ENCODE measurements at regions not wholly inside any gene's neighbourhood (a gene's known extent, or its start where the extent isn't known, plus 50 kb on each side); places are given as distances from the start of the nearest gene placed in this dataset.

DNA sequence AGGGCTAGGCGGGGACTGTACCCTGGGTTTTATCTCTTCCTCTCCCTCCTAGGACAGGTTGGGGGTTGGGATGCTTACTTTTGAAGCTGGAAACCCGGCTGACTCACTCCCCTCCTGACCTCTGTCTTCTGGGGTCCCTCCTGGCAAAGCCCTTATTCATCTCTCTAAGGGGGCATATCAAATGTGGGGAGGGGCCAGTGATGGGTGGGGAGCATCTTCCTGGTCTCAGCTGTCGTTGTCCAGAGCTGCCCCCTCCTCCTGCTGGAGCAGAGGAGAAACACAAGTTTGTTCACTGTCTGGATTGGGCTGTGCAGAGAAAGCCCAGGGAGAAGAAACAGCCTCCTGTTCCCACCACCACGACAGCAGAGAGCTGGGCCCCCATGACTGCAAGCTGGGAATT, 85.8 kb downstream of the TNFAIP2 start:
- no peaks in the 10 kb centered on the region for H3K4me1 Mint-ChIP-seq
- peaks cover 2% of the 10 kb centered on the region for H3K9me3 Mint-ChIP-seq (ENCODE audit: low read depth)
- DNase-seq, result no peak
- no peak overlapping the region for H3K4me3 Mint-ChIP-seq
- ChIA-PET POLR2A (no interaction called here), CTCF (no interaction called here)
- intact Hi-C loops (cut with DNase I, micrococcal nuclease), result no loop called here
- H3K27me3 Mint-ChIP-seq, result peaks cover 34% of the 10 kb centered on the region
- H3K27ac Mint-ChIP-seq, result no peak overlapping the region
- no peak for ATAC-seq
- no peaks in the 10 kb centered on the region for H3K36me3 Mint-ChIP-seq (ENCODE audit: low read depth)

DNA sequence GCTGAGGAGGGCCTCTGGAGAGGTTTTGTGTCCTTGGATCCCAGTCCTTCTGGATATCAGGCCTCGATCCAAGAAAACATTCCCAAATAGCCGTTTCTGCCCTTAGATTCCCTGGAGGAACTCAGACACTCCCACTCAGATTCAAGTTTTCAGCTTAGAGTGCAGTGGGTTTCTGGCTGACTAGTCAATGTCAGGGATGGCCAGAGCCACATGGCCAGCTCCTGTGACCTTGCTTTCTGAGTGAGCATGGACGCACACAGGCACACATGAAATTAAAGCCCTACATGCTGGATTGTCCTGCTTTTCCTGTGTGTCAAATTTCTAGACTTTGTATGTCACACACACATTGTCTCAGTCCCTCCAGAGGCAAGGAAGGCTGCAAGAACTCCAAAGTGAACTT, 86.2 kb downstream of the TNFAIP2 start:
- no peak overlapping the region for H3K27ac Mint-ChIP-seq
- no peak overlapping the region for H3K4me3 Mint-ChIP-seq
- DNase-seq, result no peak
- no peaks in the 10 kb centered on the region for H3K4me1 Mint-ChIP-seq
- intact Hi-C loops (cut with DNase I, micrococcal nuclease), result no loop called here
- ATAC-seq, result no peak
- CTCF ChIA-PET, result no interaction called here
- no peaks in the 10 kb centered on the region for H3K36me3 Mint-ChIP-seq (ENCODE audit: low read depth)
- POLR2A ChIA-PET, result no interaction called here
- peaks cover 34% of the 10 kb centered on the region for H3K27me3 Mint-ChIP-seq
- no peaks in the 10 kb centered on the region for H3K9me3 Mint-ChIP-seq (ENCODE audit: low read depth)

DNA sequence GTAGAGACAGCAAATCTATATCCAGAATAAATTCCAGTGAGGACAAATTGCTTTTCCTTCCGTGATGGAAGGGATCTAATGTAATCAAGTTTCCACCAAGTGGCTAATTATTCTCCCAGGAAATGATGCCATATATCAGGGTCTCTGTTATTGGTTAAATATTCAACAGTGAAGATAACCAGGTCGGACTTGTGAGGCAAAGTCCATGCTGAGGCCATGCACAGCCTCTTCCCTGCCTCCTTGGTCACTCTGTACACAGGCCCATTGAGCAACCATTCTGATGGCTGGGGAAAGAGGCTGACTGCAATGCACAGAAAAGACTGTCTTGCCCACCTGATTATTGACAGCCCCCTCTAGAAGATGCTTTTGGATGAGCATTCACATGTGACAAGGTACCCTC, 90.1 kb downstream of the TNFAIP2 start:
- no peak overlapping the region for H3K27ac Mint-ChIP-seq
- intact Hi-C loops (cut with DNase I, micrococcal nuclease), result no loop called here
- no peak overlapping the region for H3K4me3 Mint-ChIP-seq
- ChIA-PET POLR2A (no interaction called here), CTCF (no interaction called here)
- H3K27me3 Mint-ChIP-seq, result peaks cover 29% of the 10 kb centered on the region
- no peak for ATAC-seq
- DNase-seq, result no peak
- H3K9me3 Mint-ChIP-seq (ENCODE audit: low read depth), result no peaks in the 10 kb centered on the region
- H3K36me3 Mint-ChIP-seq (ENCODE audit: low read depth), result no peaks in the 10 kb centered on the region
- H3K4me1 Mint-ChIP-seq, result no peaks in the 10 kb centered on the region

DNA sequence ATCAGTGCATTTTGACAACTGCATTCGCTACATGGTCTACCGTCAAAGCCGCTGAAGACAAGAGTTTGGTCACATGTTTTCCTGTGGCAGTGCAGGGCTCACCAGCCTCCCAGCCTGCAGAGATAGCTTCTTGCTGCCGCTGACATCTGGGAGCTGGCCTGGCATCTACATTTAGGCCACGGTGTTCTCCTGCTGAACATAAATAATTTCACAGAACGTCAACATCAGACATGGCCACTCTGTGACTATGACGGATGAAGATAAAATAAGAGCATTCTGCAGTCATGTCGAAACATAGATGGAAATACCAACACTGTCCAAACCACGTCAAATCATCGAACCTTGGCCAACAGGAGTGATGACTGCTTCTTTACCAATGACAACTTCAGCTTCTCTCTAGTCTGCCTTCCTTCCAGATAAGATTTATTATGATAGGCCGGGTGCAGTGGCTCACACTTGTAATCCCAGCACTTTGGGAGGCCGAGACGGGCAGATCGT, 91.2 kb downstream of the TNFAIP2 start:
- intact Hi-C loops (cut with DNase I, micrococcal nuclease), result no loop called here
- ChIA-PET POLR2A (no interaction called here), CTCF (no interaction called here)
- no peak overlapping the region for H3K4me3 Mint-ChIP-seq
- H3K9me3 Mint-ChIP-seq (ENCODE audit: low read depth), result no peaks in the 10 kb centered on the region
- no peaks in the 10 kb centered on the region for H3K4me1 Mint-ChIP-seq
- peaks cover 24% of the 10 kb centered on the region for H3K27me3 Mint-ChIP-seq
- DNase-seq (no peak), ATAC-seq (no peak)
- no peak overlapping the region for H3K27ac Mint-ChIP-seq
- no peaks in the 10 kb centered on the region for H3K36me3 Mint-ChIP-seq (ENCODE audit: low read depth)

DNA sequence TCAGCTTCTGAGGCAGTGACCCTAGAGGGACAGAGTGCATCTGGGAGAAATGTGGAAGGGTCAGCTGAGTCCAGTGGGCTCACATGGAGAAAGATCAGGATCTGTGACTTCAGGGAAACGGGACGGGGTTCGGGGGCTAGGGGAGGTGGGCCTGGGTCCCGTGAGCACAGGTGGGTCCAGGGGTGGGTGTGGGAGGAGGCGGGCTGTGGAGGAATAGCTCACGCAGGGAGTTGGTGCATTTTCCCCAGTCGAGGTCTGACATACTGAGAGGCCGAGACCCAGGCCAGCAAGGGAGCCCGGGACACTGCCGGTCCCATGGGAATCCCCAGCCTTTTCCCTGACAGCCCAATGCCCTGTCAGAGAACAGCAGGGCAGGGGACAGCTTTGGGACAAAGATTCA, 93.1 kb downstream of the TNFAIP2 start:
- ATAC-seq, result no peak
- POLR2A ChIA-PET, result no interaction called here

DNA sequence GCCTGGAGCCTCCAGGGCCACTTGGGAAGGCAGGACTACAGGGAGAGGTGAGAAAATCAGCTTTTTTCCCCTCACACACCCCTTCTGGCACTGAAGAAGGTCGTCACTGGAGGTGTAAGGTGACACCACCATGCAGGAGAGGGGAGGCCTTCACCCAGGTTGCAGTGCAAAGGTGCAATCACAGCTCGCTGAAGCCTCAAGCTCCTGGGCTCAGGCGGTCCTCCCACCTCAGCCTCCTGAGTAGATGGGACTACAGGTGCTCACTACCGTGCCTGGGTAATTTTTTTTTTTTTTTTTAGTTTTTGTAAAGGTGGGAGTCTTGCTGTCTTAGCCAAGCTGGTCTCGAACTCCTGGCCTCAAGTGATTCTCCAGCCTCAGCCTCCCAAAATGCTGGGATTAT, 93.6 kb downstream of the TNFAIP2 start:
- POLR2A ChIA-PET, result no interaction called here
- Mint-ChIP-seq H3K4me3 (no peak overlapping the region), H3K36me3 (ENCODE audit: low read depth) (no peaks in the 10 kb centered on the region), H3K27ac (no peak overlapping the region), H3K9me3 (ENCODE audit: low read depth) (no peaks in the 10 kb centered on the region), H3K4me1 (no peaks in the 10 kb centered on the region), H3K27me3 (peaks cover 25% of the 10 kb centered on the region)
- CTCF ChIA-PET, result no interaction called here
- DNase-seq, result no peak
- intact Hi-C loops (cut with DNase I, micrococcal nuclease), result no loop called here
- no peak for ATAC-seq

More for the DNA sequence above, 93.1 kb downstream of the TNFAIP2 start:
- intact Hi-C loops (cut with DNase I, micrococcal nuclease), result no loop called here
- H3K27me3 Mint-ChIP-seq, result peaks cover 23% of the 10 kb centered on the region
- CTCF ChIA-PET, result interaction anchor here (0.6 kb wide), 1 partner anchor 192 kb away, joined by 4 read pairs; no protein-coding TSS in a partner anchor
- DNase-seq, result no peak
- no peaks in the 10 kb centered on the region for H3K36me3 Mint-ChIP-seq (ENCODE audit: low read depth)
- H3K4me3 Mint-ChIP-seq, result no peak overlapping the region
- no peaks in the 10 kb centered on the region for H3K9me3 Mint-ChIP-seq (ENCODE audit: low read depth)
- H3K27ac Mint-ChIP-seq, result no peak overlapping the region
- H3K4me1 Mint-ChIP-seq, result no peaks in the 10 kb centered on the region

DNA sequence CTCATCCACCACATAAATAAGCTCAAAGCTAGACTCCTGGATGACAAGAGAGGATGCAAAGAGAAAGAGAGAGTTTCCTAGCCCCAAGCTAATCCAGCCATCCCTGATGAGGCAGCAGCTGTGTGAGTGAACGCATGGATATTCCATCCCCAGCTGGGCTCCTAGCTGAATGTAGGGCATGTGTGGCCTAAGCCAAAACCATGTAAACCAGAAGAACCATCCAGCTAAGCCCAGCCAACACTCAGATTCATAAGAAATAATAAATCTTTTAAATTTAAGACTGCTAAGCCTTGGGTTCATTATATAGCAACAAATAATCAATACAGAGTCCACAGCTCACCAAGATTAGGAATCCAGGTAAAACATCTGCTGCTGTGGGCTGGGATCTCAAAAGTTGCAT, 94.3 kb downstream of the TNFAIP2 start:
- intact Hi-C loops (cut with DNase I, micrococcal nuclease), result no loop called here
- Mint-ChIP-seq H3K27ac (no peak overlapping the region), H3K4me1 (no peaks in the 10 kb centered on the region), H3K4me3 (no peak overlapping the region), H3K27me3 (peaks cover 23% of the 10 kb centered on the region), H3K9me3 (ENCODE audit: low read depth) (no peaks in the 10 kb centered on the region), H3K36me3 (ENCODE audit: low read depth) (no peaks in the 10 kb centered on the region)
- ChIA-PET POLR2A (no interaction called here), CTCF (interaction anchor here (0.5 to 0.6 kb wide), 3 partner anchors 16 to 571 kb away, joined by 3 read pairs; no protein-coding TSS in a partner anchor)
- no peak for DNase-seq
- no peak for ATAC-seq

GRCh38 chr14:103220134-103220981, 97.1 kb downstream of the TNFAIP2 start:
- Mint-ChIP-seq H3K36me3 (ENCODE audit: low read depth) (no peaks in the 10 kb centered on the region), H3K4me1 (no peaks in the 10 kb centered on the region), H3K9me3 (ENCODE audit: low read depth) (no peaks in the 10 kb centered on the region), H3K4me3 (no peak overlapping the region), H3K27me3 (peaks cover 23% of the 10 kb centered on the region), H3K27ac (no peak overlapping the region)
- intact Hi-C loops (cut with DNase I, micrococcal nuclease), result no loop called here
- ChIA-PET CTCF (interaction anchor here (0.6 kb wide), 1 partner anchor 37 kb away, joined by 3 read pairs; no protein-coding TSS in a partner anchor), POLR2A (no interaction called here)
- DNase-seq (no peak), ATAC-seq (no peak)

- ATAC-seq (no peak), DNase-seq (no peak)
- intact Hi-C loops (cut with DNase I, micrococcal nuclease), result no loop called here
- H3K9me3 Mint-ChIP-seq (ENCODE audit: low read depth), result no peaks in the 10 kb centered on the region
- no peaks in the 10 kb centered on the region for H3K4me1 Mint-ChIP-seq
- H3K4me3 Mint-ChIP-seq, result no peak overlapping the region
- H3K27ac Mint-ChIP-seq, result no peak overlapping the region
- ChIA-PET CTCF (interaction anchor here (0.6 kb wide), 1 partner anchor 36 kb away, joined by 3 read pairs; no protein-coding TSS in a partner anchor), POLR2A (no interaction called here)
- peaks cover 23% of the 10 kb centered on the region for H3K27me3 Mint-ChIP-seq
- no peaks in the 10 kb centered on the region for H3K36me3 Mint-ChIP-seq (ENCODE audit: low read depth)
Observed at GRCh38 chr14:103220982-103221641, 97.9 kb downstream of the TNFAIP2 start.

- H3K9me3 Mint-ChIP-seq (ENCODE audit: low read depth), result no peaks in the 10 kb centered on the region
- no peak overlapping the region for H3K4me3 Mint-ChIP-seq
- no peaks in the 10 kb centered on the region for H3K36me3 Mint-ChIP-seq (ENCODE audit: low read depth)
- ChIA-PET POLR2A (no interaction called here), CTCF (no interaction called here)
- DNase-seq (no peak), ATAC-seq (no peak)
- H3K4me1 Mint-ChIP-seq, result no peaks in the 10 kb centered on the region
- H3K27me3 Mint-ChIP-seq, result peaks cover 21% of the 10 kb centered on the region
- intact Hi-C loops (cut with DNase I, micrococcal nuclease), result no loop called here
- H3K27ac Mint-ChIP-seq, result no peak overlapping the region
Observed at GRCh38 chr14:103221781-103222358, 98.6 kb downstream of the TNFAIP2 start.

DNA sequence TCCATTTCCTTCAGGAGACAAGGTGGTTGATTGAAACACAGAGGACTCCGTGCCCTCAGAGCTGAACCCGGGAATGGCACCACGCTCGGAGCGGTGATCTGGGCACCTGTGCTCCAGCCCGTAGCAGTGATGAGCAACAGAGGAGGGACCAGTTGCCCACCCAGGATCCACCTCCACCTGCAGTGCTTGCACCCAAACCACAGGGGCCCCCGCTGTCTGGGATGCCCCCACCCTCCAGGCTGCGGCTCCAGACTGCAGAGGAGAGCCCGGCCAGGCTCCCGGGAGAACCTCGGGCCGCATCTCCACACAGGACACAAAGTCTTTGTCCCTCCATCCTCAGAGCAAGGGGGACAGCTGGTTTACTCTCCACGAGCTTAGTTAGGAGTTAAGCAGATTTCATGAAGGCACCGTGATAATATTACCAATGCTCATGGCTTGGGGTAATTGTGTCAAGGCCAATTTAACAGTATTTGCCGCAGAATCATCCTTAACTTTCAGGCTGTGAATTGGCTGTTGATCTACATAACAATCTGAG, 100.6 kb downstream of the TNFAIP2 start:
- H3K4me1 Mint-ChIP-seq, result no peaks in the 10 kb centered on the region
- no peaks in the 10 kb centered on the region for H3K9me3 Mint-ChIP-seq (ENCODE audit: low read depth)
- DNase-seq (no peak), ATAC-seq (no peak)
- H3K36me3 Mint-ChIP-seq (ENCODE audit: low read depth), result no peaks in the 10 kb centered on the region
- intact Hi-C loops (cut with DNase I, micrococcal nuclease), result no loop called here
- POLR2A ChIA-PET, result no interaction called here
- CTCF ChIA-PET, result no interaction called here
- no peak overlapping the region for H3K4me3 Mint-ChIP-seq
- H3K27ac Mint-ChIP-seq, result no peak overlapping the region
- peaks cover 18% of the 10 kb centered on the region for H3K27me3 Mint-ChIP-seq
